ENCODE measurements at regions not wholly inside any gene's neighbourhood (a gene's known extent, or its start where the extent isn't known, plus 50 kb on each side); places are given as distances from the start of the nearest gene placed in this dataset.

DNA sequence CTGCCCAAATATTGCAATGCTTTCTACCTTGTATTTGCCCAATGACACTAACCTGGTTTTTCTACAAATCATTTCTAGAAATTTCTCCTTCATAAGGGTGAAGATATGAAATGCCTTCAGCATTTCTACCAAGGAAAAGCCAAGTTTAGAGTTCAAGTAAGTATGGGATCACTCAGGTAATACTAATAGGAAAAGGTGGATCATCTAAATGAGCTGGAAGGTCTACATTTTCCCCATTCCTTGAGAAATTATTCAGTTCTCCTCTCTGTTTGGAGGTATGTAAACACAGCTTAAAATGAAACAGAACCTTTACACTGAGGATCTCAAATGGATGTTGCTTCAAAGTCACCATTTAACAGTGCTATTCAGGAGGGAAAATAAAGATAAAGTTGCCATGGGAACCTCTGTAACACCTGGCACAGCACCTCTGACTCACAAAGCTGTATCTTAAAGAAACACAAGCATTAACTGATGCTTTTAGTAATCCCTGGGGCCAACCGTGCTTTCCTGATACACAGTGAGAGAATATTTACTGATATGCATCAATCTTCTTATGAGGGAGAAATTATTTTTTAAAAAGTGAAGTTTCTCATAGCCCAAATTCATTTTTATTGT, 161.3 kb downstream of the DRD1 start:
- Mint-ChIP-seq H3K36me3 (ENCODE audit: low read depth) (no peaks in the 10 kb centered on the region), H3K27me3 (ENCODE audit: low read depth) (peaks cover 2% of the 10 kb centered on the region), H3K27ac (ENCODE audit: unreplicated experiment) (no peak overlapping the region), H3K4me3 (ENCODE audit: unreplicated experiment) (no peak overlapping the region), H3K4me1 (ENCODE audit: low read depth) (no peaks in the 10 kb centered on the region), H3K9me3 (ENCODE audit: low read depth) (peaks cover 13% of the 10 kb centered on the region)
- no peak for DNase-seq (ENCODE audit: low spot score)
- TF ChIP-seq, protein P1, sequence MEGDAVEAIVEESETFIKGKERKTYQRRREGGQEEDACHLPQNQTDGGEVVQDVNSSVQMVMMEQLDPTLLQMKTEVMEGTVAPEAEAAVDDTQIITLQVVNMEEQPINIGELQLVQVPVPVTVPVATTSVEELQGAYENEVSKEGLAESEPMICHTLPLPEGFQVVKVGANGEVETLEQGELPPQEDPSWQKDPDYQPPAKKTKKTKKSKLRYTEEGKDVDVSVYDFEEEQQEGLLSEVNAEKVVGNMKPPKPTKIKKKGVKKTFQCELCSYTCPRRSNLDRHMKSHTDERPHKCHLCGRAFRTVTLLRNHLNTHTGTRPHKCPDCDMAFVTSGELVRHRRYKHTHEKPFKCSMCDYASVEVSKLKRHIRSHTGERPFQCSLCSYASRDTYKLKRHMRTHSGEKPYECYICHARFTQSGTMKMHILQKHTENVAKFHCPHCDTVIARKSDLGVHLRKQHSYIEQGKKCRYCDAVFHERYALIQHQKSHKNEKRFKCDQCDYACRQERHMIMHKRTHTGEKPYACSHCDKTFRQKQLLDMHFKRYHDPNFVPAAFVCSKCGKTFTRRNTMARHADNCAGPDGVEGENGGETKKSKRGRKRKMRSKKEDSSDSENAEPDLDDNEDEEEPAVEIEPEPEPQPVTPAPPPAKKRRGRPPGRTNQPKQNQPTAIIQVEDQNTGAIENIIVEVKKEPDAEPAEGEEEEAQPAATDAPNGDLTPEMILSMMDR (IDR thresholded peaks at IDR 0.05), result no peak

DNA sequence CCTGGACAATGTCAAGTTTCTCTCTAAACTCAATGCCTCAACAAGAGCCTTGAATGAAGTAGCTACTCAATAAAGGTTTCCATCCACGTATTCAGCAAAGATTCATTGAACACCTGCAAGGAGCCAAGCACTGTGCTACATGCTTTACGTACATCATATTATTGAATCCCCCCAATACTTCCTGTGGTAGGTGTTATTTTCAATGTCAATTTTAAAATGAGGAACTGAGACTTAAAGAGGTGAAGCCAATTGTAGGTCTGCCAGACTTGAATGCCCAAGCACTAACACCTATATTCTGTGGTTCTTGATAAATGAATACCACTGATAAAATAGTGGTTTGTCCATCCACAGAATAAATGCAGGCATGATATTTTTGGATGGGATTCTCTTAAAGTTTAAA, 162.3 kb downstream of the DRD1 start:
- no peak overlapping the region for H3K27ac Mint-ChIP-seq (ENCODE audit: unreplicated experiment)
- peaks cover 3% of the 10 kb centered on the region for H3K27me3 Mint-ChIP-seq (ENCODE audit: low read depth)
- no peaks in the 10 kb centered on the region for H3K36me3 Mint-ChIP-seq (ENCODE audit: low read depth)
- no peaks in the 10 kb centered on the region for H3K4me1 Mint-ChIP-seq (ENCODE audit: low read depth)
- no peak overlapping the region for H3K4me3 Mint-ChIP-seq (ENCODE audit: unreplicated experiment)
- DNase-seq (ENCODE audit: low spot score), result no peak
- TF ChIP-seq, protein P1 (IDR thresholded peaks at IDR 0.05), result no peak
- peaks cover 9% of the 10 kb centered on the region for H3K9me3 Mint-ChIP-seq (ENCODE audit: low read depth)

DNA sequence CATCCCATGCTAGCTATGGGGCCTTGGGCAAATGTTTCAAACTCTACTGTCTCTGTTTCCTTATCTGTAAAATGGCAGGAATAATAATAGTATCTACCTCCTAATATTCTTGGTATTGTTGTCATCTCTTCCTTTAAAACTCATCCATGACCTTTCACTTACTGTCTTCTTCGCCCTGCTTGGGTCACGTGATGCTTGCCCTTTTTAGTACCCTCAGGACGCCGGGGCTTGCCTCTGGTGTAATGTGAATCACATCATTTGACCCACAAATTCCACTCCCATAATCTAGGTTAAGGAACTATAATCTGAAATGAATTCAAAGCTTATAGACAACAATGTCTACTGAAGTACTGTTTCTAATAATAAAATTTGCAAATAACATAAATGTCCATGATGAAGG, 162.7 kb downstream of the DRD1 start:
- H3K9me3 Mint-ChIP-seq (ENCODE audit: low read depth), result peaks cover 9% of the 10 kb centered on the region
- H3K36me3 Mint-ChIP-seq (ENCODE audit: low read depth), result no peaks in the 10 kb centered on the region
- H3K27ac Mint-ChIP-seq (ENCODE audit: unreplicated experiment), result peak overlapping the region; percentile 46

DNA sequence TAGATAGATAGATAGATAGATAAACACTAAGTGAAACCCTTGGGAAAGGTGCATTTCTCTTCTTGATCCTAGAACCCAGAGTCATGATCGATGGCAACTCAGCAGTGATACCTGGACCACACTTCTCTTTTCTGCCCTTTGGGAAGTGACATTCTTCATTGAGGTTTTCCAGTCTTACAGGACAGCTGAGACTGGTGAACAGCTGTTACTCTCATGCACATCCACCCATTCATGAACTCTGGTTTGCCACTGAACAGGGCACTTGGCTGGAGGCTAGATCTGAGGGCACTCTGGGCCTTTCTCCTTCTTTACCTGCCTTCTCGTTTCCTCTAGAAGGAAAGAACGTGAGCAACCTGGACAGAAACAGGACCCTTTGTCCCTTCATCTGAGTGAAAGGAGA, 164.5 kb downstream of the DRD1 start:
- H3K9me3 Mint-ChIP-seq (ENCODE audit: low read depth), result peaks cover 4% of the 10 kb centered on the region
- H3K27me3 Mint-ChIP-seq (ENCODE audit: low read depth), result peaks cover 3% of the 10 kb centered on the region
- no peak overlapping the region for H3K27ac Mint-ChIP-seq (ENCODE audit: unreplicated experiment)
- TF ChIP-seq, protein P1 (IDR thresholded peaks at IDR 0.05), result no peak
- H3K4me3 Mint-ChIP-seq (ENCODE audit: unreplicated experiment), result no peak overlapping the region
- no peaks in the 10 kb centered on the region for H3K36me3 Mint-ChIP-seq (ENCODE audit: low read depth)
- DNase-seq (ENCODE audit: low spot score), result no peak
- H3K4me1 Mint-ChIP-seq (ENCODE audit: low read depth), result no peaks in the 10 kb centered on the region

More for the DNA sequence above, 162.7 kb downstream of the DRD1 start:
- Mint-ChIP-seq H3K27me3 (ENCODE audit: low read depth) (peaks cover 3% of the 10 kb centered on the region), H3K4me1 (ENCODE audit: low read depth) (no peaks in the 10 kb centered on the region), H3K4me3 (ENCODE audit: unreplicated experiment) (no peak overlapping the region)
- DNase-seq (ENCODE audit: low spot score), result no peak
- TF ChIP-seq, protein P1 (IDR thresholded peaks at IDR 0.05), result no peak

DNA sequence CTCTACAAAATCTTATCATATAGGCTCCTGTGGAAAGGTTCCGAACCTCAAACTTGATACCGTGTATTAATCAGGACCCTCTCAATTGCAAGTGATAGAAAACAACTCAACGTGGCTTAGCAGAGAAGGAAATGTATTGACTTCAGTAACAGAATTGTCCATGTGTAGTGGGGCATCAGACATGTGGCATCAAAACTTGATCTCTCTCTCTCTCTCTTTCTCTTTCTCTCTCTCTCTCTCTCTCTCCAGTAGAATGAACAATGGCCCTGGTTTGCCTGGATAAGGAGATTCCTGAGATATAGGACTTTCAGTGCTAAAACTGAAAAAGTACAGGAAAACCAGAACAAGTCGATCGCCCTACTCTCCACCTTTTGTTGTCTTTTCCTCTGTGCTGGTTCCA, 168.2 kb downstream of the DRD1 start:
- H3K36me3 Mint-ChIP-seq (ENCODE audit: low read depth), result no peaks in the 10 kb centered on the region
- no peak for DNase-seq (ENCODE audit: low spot score)
- H3K27me3 Mint-ChIP-seq (ENCODE audit: low read depth), result peaks cover 9% of the 10 kb centered on the region
- no peak overlapping the region for H3K4me3 Mint-ChIP-seq (ENCODE audit: unreplicated experiment)
- peaks cover 4% of the 10 kb centered on the region for H3K9me3 Mint-ChIP-seq (ENCODE audit: low read depth)
- H3K27ac Mint-ChIP-seq (ENCODE audit: unreplicated experiment), result no peak overlapping the region
- TF ChIP-seq, protein P1 (IDR thresholded peaks at IDR 0.05), result no peak
- no peaks in the 10 kb centered on the region for H3K4me1 Mint-ChIP-seq (ENCODE audit: low read depth)
